IMR-90 (cell line): ENCODE measurements at regions not wholly inside any gene's neighbourhood (a gene's known extent, or its start where the extent isn't known, plus 50 kb on each side); places are given as distances from the start of the nearest gene placed in this dataset.

Experiments
- ATAC-seq: fragments of 200-7000 bp; cut with Tn5 transposase; 2 replicates; pipeline ENCODE4 v1.9.1; 2020; ENCODE audit warnings: low read depth, mild to moderate bottlenecking, moderate library complexity
- BruUV-seq: library from RNA; stranded (reverse); fragments of 400-500 nt; replicated peaks from 2 replicates; lab custom pipeline; 2021; lab: Mats Ljungman, UMichigan
- CTCF ChIA-PET: fragments of 300-600 bp; formaldehyde crosslinking; extraction: SDS; loops from one replicate; lab custom pipeline; 2021; ENCODE audit warnings: antibody characterized with exemption; lab: Yijun Ruan, JAX
- POLR2A ChIA-PET: fragments of 300-600 bp; sonication (Branson Sonifier 250); formaldehyde crosslinking; loops from one replicate; lab custom pipeline; 2022; ENCODE audit warnings: antibody characterized with exemption; ENCODE audit not compliant: unreplicated experiment; lab: Charles Lee
- DNase-seq: peaks from one replicate; pipeline ENCODE4 v3.0.0; 2013
- H2AFZ ChIP-seq: replicated peaks from 2 replicates; pipeline ENCODE3; 2013; ENCODE audit warnings: low read length, mild to moderate bottlenecking; ENCODE audit not compliant: poor library complexity
- H2AK5ac ChIP-seq: 2 replicates; pipeline ENCODE4 v1.6.1; 2013; ENCODE audit warnings: low read depth, low read length, inconsistent platforms
- H2AK9ac ChIP-seq: replicated peaks from 2 replicates; pipeline ENCODE3; 2013; ENCODE audit warnings: mild to moderate bottlenecking, low read depth, low read length, moderate library complexity; ENCODE audit not compliant: poor library complexity
- H2BK120ac ChIP-seq: 2 replicates; pipeline ENCODE4 v1.6.1; 2013; ENCODE audit warnings: low read depth, low read length, inconsistent platforms
- H2BK15ac ChIP-seq: 3 replicates; pipeline ENCODE4 v1.6.1; 2013; ENCODE audit warnings: low read depth, low read length, inconsistent platforms
- H2BK20ac ChIP-seq: 2 replicates; pipeline ENCODE4 v1.6.1; 2013; ENCODE audit warnings: low read depth, mild to moderate bottlenecking, inconsistent platforms, low read length, moderate library complexity
- H2BK5ac ChIP-seq: 2 replicates; pipeline ENCODE4 v1.6.1; 2013; ENCODE audit warnings: mild to moderate bottlenecking, low read depth, low read length, inconsistent platforms; ENCODE audit not compliant: poor library complexity, severe bottlenecking
- H3K14ac ChIP-seq: replicated peaks from 2 replicates; pipeline ENCODE4 v1.6.1; 2013; ENCODE audit warnings: low read depth, low read length, inconsistent platforms
- H3K18ac ChIP-seq: 2 replicates; pipeline ENCODE4 v1.6.1; 2013; ENCODE audit warnings: low read depth, low read length, control low read depth
- H3K23ac ChIP-seq: 2 replicates; pipeline ENCODE4 v1.6.1; 2013; ENCODE audit warnings: low read depth, low read length, inconsistent platforms
- H3K27ac ChIP-seq: 2 replicates; pipeline ENCODE4 v1.5.1; 2013; ENCODE audit warnings: mild to moderate bottlenecking, control low read depth, low read length; ENCODE audit not compliant: insufficient read depth
- H3K27me3 ChIP-seq: 2 replicates; pipeline ENCODE4 v1.6.1; 2013; ENCODE audit warnings: low read length; ENCODE audit not compliant: control insufficient read depth, insufficient read depth
- H3K36me3 ChIP-seq: 2 replicates; pipeline ENCODE4 v1.6.1; 2013; ENCODE audit warnings: low read length, mixed read lengths; ENCODE audit not compliant: control insufficient read depth, insufficient read depth
- H3K4ac ChIP-seq: 2 replicates; pipeline ENCODE4 v1.6.1; 2013; ENCODE audit warnings: low read depth, low read length, inconsistent platforms
- H3K4me1 ChIP-seq: 2 replicates; pipeline ENCODE4 v1.6.1; 2013; ENCODE audit warnings: low read length, mixed read lengths; ENCODE audit not compliant: control insufficient read depth, insufficient read depth
- H3K4me2 ChIP-seq: 2 replicates; pipeline ENCODE4 v1.6.1; 2013; ENCODE audit warnings: low read depth, mild to moderate bottlenecking, control low read depth, low read length, moderate library complexity
- H3K4me3 ChIP-seq: 2 replicates; pipeline ENCODE4 v1.5.1; 2013; ENCODE audit warnings: low read depth, mild to moderate bottlenecking, control low read depth, low read length, moderate library complexity; ENCODE audit not compliant: insufficient read depth
- H3K56ac ChIP-seq: 2 replicates; pipeline ENCODE4 v1.6.1; 2013; ENCODE audit warnings: low read length, inconsistent platforms; ENCODE audit not compliant: insufficient read depth; ENCODE audit errors: extremely low read depth
- H3K79me1 ChIP-seq, 2 experiments: 2 replicates each; pipeline ENCODE4 v1.6.1; 2013; ENCODE audit warnings: low read length in 2 of 2, inconsistent platforms in 1 of 2, low read depth in 1 of 2
- H3K9ac ChIP-seq: 2 replicates; pipeline ENCODE4 v1.6.1; 2013; ENCODE audit warnings: low read depth, low read length, control low read depth
- H3K9me1 ChIP-seq: 2 replicates; pipeline ENCODE4 v1.6.1; 2013; ENCODE audit warnings: low read length, inconsistent platforms; ENCODE audit not compliant: insufficient read depth
- H3K9me3 ChIP-seq: 2 replicates; pipeline ENCODE4 v1.6.1; 2013; ENCODE audit warnings: low read length; ENCODE audit not compliant: control insufficient read depth, insufficient read depth
- H4K20me1 ChIP-seq: 2 replicates; pipeline ENCODE4 v1.6.1; 2013; ENCODE audit warnings: low read length, inconsistent platforms; ENCODE audit not compliant: insufficient read depth
- H4K5ac ChIP-seq: 2 replicates; pipeline ENCODE4 v1.6.1; 2013; ENCODE audit warnings: mild to moderate bottlenecking, low read depth, low read length, control low read depth
- H4K8ac ChIP-seq, 2 experiments: 2 replicates each; pipeline ENCODE4 v1.6.1; 2013; ENCODE audit warnings: low read depth in 2 of 2, low read length in 2 of 2, control low read depth in 1 of 2, inconsistent platforms in 1 of 2
- H4K91ac ChIP-seq: 2 replicates; pipeline ENCODE4 v1.6.1; 2013; ENCODE audit warnings: low read depth, low read length, inconsistent platforms; ENCODE audit not compliant: insufficient read depth
- MAFK ChIP-seq: IDR thresholded peaks from 2 replicates; pipeline ENCODE4 v1.6.1; 2012; ENCODE audit warnings: low read depth, low read length, improper control_type of control experiment
- RFX5 ChIP-seq: IDR thresholded peaks from 2 replicates; pipeline ENCODE4 v1.8.0; 2012; ENCODE audit warnings: low read depth, mild to moderate bottlenecking, low read length, moderate library complexity
- dilution Hi-C: fragments of 300-500 bp; cut with HindIII; formaldehyde crosslinking; loops from one replicate; pipeline ENCODE4 v1.14.3; 2018; ENCODE audit warnings: low sequenced_read_pairs; ENCODE audit not compliant: unreplicated experiment
- in situ Hi-C: fragments of 300-500 bp; cut with MboI; formaldehyde crosslinking; loops from 3 replicates; pipeline ENCODE4 v1.14.3; 2019; ENCODE audit warnings: low sequenced_read_pairs, inconsistent platforms, mixed read lengths
- intact Hi-C: fragments of 100-400 bp; cut with micrococcal nuclease; formaldehyde crosslinking; loops from 2 replicates; pipeline ENCODE4 v1.10.0; 2022

DNA sequence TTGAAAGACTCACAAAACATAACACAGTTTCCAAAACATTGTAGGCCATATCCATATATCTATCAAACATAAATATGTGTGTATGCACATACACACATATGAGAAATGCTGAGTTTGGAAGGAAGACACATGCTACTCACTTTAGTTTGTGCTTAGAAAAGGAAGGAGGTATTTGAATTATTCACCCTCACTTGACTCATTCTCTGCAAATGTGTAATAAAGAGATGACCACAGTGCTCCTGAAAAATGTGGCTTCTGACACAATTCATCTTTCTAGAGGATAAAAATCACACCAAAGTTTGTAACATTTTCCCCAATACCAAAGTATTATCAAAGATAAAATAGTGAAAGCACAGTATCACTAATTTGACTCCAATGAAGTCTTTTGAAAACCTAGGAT is 950.1 kb downstream of the FAT4 start:
- no peak overlapping the region for H2BK15ac ChIP-seq
- no peak overlapping the region for H3K14ac ChIP-seq
- no peaks in the 10 kb centered on the region for H3K27me3 ChIP-seq
- ChIA-PET POLR2A (no interaction called here), CTCF (no interaction called here)
- no peak overlapping the region for H2BK120ac ChIP-seq
- dilution Hi-C loops = no loop called here
- no peaks in the 10 kb centered on the region for H4K20me1 ChIP-seq
- no peaks in the 10 kb centered on the region for H3K9me1 ChIP-seq
- no peak overlapping the region for H3K4me3 ChIP-seq
- H3K56ac ChIP-seq = no peak overlapping the region
- H2BK5ac ChIP-seq = no peak overlapping the region
- H3K36me3 ChIP-seq = no peaks in the 10 kb centered on the region
- no peaks in the 10 kb centered on the region for H3K79me1 ChIP-seq
- peaks cover 2% of the 10 kb centered on the region for H3K4me1 ChIP-seq
- no peak overlapping the region for H2AFZ ChIP-seq
- H3K4ac ChIP-seq = no peak overlapping the region
- BruUV-seq = no TSS peak
- peak; percentile 25; the same call in 1 of the 2 replicates for TF ChIP-seq MAFK
- no peak for TF ChIP-seq RFX5
- H4K91ac ChIP-seq = no peak overlapping the region
- no peak overlapping the region for H3K4me2 ChIP-seq
- H3K27ac ChIP-seq = no peak overlapping the region
- DNase-seq (peak; percentile 59), ATAC-seq (peak; percentile 61)
- no peak overlapping the region for H4K5ac ChIP-seq
- H3K9ac ChIP-seq = no peak overlapping the region
- in situ Hi-C loops = no loop called here
- H2AK5ac ChIP-seq = no peak overlapping the region
- H2BK20ac ChIP-seq = no peak overlapping the region
- H3K18ac ChIP-seq = no peak overlapping the region
- intact Hi-C loops = no loop called here
- H2AK9ac ChIP-seq = no peak overlapping the region
- no peak overlapping the region for H3K23ac ChIP-seq
- no peaks in the 10 kb centered on the region for H3K9me3 ChIP-seq
- no peak overlapping the region for H4K8ac ChIP-seq
